HEK293 (cell line): ENCODE measurements at regions not wholly inside any gene's neighbourhood (a gene's known extent, or its start where the extent isn't known, plus 50 kb on each side); places are given as distances from the start of the nearest gene placed in this dataset.

Experiments used
- CTCF ChIA-PET: fragments of 350-600 bp; formaldehyde crosslinking; extraction: SDS; loops from one replicate; lab custom pipeline; 2021; ENCODE audit warnings: antibody characterized with exemption; lab: Yijun Ruan, JAX
- POLR2A ChIA-PET: fragments of 300-600 bp; formaldehyde crosslinking; extraction: SDS; loops from one replicate; lab custom pipeline; 2020; ENCODE audit warnings: antibody characterized with exemption, inconsistent platforms; lab: Yijun Ruan, JAX
- H3K27ac ChIP-seq: fragments of 200-500 bp; sonication (Bioruptor generic); 2 replicates; pipeline ENCODE4 v1.5.1; 2014; ENCODE audit warnings: low read depth, low read length, control low read depth, inconsistent platforms; ENCODE audit errors: extremely low read depth
- H3K36me3 ChIP-seq, 2 experiments: fragments of 200-500 bp in 1 of 2; sonication (Bioruptor generic) in 1 of 2; 1 replicate in 1 of 2; 2 replicates in 1 of 2; pipeline ENCODE4 v1.5.1; 2014 to 2017; ENCODE audit warnings: inconsistent platforms in 2 of 2, low read length in 2 of 2; ENCODE audit not compliant: control insufficient read depth in 2 of 2, insufficient read depth in 1 of 2
- H3K4me1 ChIP-seq: fragments of 200-500 bp; sonication (Bioruptor generic); 2 replicates; pipeline ENCODE4 v1.5.1; 2014; ENCODE audit warnings: mild to moderate bottlenecking, low read length, inconsistent platforms; ENCODE audit not compliant: control insufficient read depth, insufficient read depth
- H3K4me3 ChIP-seq: 2 replicates; pipeline ENCODE4 v1.5.1; 2011; ENCODE audit warnings: low read depth, mild to moderate bottlenecking, control low read depth, low read length, moderate library complexity
- H3K9me3 ChIP-seq: fragments of 200-500 bp; sonication (Bioruptor generic); 2 replicates; pipeline ENCODE4 v1.5.1; 2014; ENCODE audit warnings: low read depth, low read length, inconsistent platforms; ENCODE audit not compliant: control insufficient read depth, insufficient read depth
- GLI4 ChIP-seq: fragments of 450-650 bp; formaldehyde crosslinking; IDR thresholded peaks from 2 replicates; pipeline ENCODE4 v1.5.1; 2016; ENCODE audit warnings: missing biosample characterization, missing genetic modification characterization
- HOXC10 ChIP-seq: sonication (generic); formaldehyde crosslinking; IDR thresholded peaks from 2 replicates; pipeline ENCODE4 v1.8.1; 2023; ENCODE audit warnings: mild to moderate bottlenecking, missing genetic modification reagents
- KLF10 ChIP-seq: fragments of 450-650 bp; IDR thresholded peaks from 2 replicates; pipeline ENCODE4 v1.5.1; 2018; ENCODE audit warnings: missing biosample characterization, mild to moderate bottlenecking, missing genetic modification characterization
- TRIM28 ChIP-seq: IDR thresholded peaks from 2 replicates; pipeline ENCODE4 v1.6.1; 2011; ENCODE audit warnings: low read length, control low read depth, borderline replicate concordance
- TSHZ1 ChIP-seq: fragments of 450-650 bp; formaldehyde crosslinking; IDR thresholded peaks from 2 replicates; pipeline ENCODE4 v1.5.1; 2016; ENCODE audit warnings: missing biosample characterization, missing genetic modification characterization, borderline replicate concordance
- ZBTB11 ChIP-seq: fragments of 450-650 bp; formaldehyde crosslinking; conservative IDR thresholded peaks from 2 replicates; pipeline ENCODE4 v1.5.1; 2016; ENCODE audit warnings: low read depth, missing biosample characterization, missing genetic modification characterization
- ZNF132 ChIP-seq: fragments of 450-650 bp; formaldehyde crosslinking; IDR thresholded peaks from 2 replicates; pipeline ENCODE4 v1.5.1; 2017; ENCODE audit warnings: missing biosample characterization, missing genetic modification characterization, borderline replicate concordance
- ZNF202 ChIP-seq: fragments of 450-650 bp; formaldehyde crosslinking; IDR thresholded peaks from 2 replicates; pipeline ENCODE4 v1.5.1; 2016; ENCODE audit warnings: missing biosample characterization, missing genetic modification characterization, borderline replicate concordance
- ZNF248 ChIP-seq: fragments of 450-650 bp; formaldehyde crosslinking; IDR thresholded peaks from 2 replicates; pipeline ENCODE4 v1.5.1; 2017; ENCODE audit warnings: missing biosample characterization, missing genetic modification characterization
- ZNF292 ChIP-seq: fragments of 450-650 bp; formaldehyde crosslinking; IDR thresholded peaks from 2 replicates; pipeline ENCODE4 v1.5.1; 2016; ENCODE audit warnings: low read depth, missing biosample characterization, missing genetic modification characterization, borderline replicate concordance
- ZNF394 ChIP-seq: fragments of 450-650 bp; formaldehyde crosslinking; IDR thresholded peaks from 2 replicates; pipeline ENCODE4 v1.5.1; 2016; ENCODE audit warnings: missing biosample characterization, missing genetic modification characterization, mild to moderate bottlenecking, moderate library complexity, borderline replicate concordance
- ZNF416 ChIP-seq: fragments of 450-650 bp; formaldehyde crosslinking; IDR thresholded peaks from 2 replicates; pipeline ENCODE4 v1.5.1; 2016; ENCODE audit warnings: missing biosample characterization, missing genetic modification characterization
- ZNF423 ChIP-seq: fragments of 450-650 bp; formaldehyde crosslinking; IDR thresholded peaks from 2 replicates; pipeline ENCODE4 v1.5.1; 2016; ENCODE audit warnings: missing biosample characterization, missing genetic modification characterization
- ZNF513 ChIP-seq: fragments of 450-650 bp; IDR thresholded peaks from 2 replicates; pipeline ENCODE4 v1.5.1; 2018; ENCODE audit warnings: missing biosample characterization, missing genetic modification characterization
- ZNF548 ChIP-seq: fragments of 450-650 bp; formaldehyde crosslinking; IDR thresholded peaks from 2 replicates; pipeline ENCODE4 v1.5.1; 2016; ENCODE audit warnings: missing biosample characterization, missing genetic modification characterization
- ZNF555 ChIP-seq: fragments of 450-650 bp; formaldehyde crosslinking; conservative IDR thresholded peaks from 2 replicates; pipeline ENCODE4 v1.5.1; 2017; ENCODE audit warnings: missing biosample characterization, mild to moderate bottlenecking, missing genetic modification characterization, inconsistent platforms
- ZNF596 ChIP-seq: fragments of 450-650 bp; IDR thresholded peaks from 2 replicates; pipeline ENCODE4 v1.5.0; 2018; ENCODE audit warnings: missing biosample characterization, mild to moderate bottlenecking, missing genetic modification characterization, moderate library complexity
- ZNF600 ChIP-seq: fragments of 450-650 bp; formaldehyde crosslinking; IDR thresholded peaks from 2 replicates; pipeline ENCODE4 v1.5.1; 2016; ENCODE audit warnings: missing biosample characterization, missing genetic modification characterization
- ZNF621 ChIP-seq: fragments of 450-650 bp; formaldehyde crosslinking; IDR thresholded peaks from 2 replicates; pipeline ENCODE4 v1.5.1; 2017; ENCODE audit warnings: missing biosample characterization, missing genetic modification characterization
- ZNF677 ChIP-seq: fragments of 450-650 bp; IDR thresholded peaks from 2 replicates; pipeline ENCODE4 v1.5.0; 2018; ENCODE audit warnings: missing biosample characterization, mild to moderate bottlenecking, missing genetic modification characterization, moderate library complexity
- ZSCAN23 ChIP-seq: fragments of 450-650 bp; formaldehyde crosslinking; IDR thresholded peaks from 2 replicates; pipeline ENCODE4 v1.5.1; 2016; ENCODE audit warnings: missing biosample characterization, missing genetic modification characterization
- ZXDB ChIP-seq: fragments of 450-650 bp; formaldehyde crosslinking; IDR thresholded peaks from 2 replicates; pipeline ENCODE4 v1.5.1; 2016; ENCODE audit warnings: missing biosample characterization, missing genetic modification characterization
- TF ChIP-seq, protein P1 (sequence below): fragments of 450-650 bp; formaldehyde crosslinking; IDR thresholded peaks from 2 replicates; pipeline ENCODE4 v1.5.1; 2016; ENCODE audit warnings: missing biosample characterization, missing genetic modification characterization, borderline replicate concordance

DNA sequence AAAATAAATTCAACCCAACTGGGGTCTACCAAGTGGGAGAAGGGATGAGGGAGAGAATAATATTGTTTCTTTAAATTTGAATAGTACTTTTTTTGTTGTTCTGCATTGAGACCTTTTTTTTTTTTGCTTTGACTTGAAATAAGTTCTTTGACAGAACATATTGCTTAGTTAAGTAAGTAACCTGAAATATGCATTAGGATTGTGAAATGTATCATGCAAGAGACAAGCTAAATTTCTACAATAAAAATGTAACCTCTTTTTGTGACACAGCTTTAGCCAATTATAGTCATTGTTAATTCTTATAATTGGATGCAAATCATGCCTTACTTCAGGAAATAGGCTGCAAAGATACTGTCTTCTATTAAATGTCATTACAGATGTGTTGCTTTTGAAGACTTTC, 150.0 kb upstream of the GOT2 start:
- Histone ChIP-seq H3K4me1 (no peaks in the 10 kb centered on the region), H3K9me3 (no peaks in the 10 kb centered on the region), H3K4me3 (no peak overlapping the region), H3K27ac (no peak overlapping the region), H3K36me3 (no peaks in the 10 kb centered on the region)
- ChIA-PET POLR2A (no interaction called here), CTCF (no interaction called here)
- TF ChIP-seq ZNF416 (tag by site-specific recombination) (no peak), ZNF423 (no peak), ZNF600 (tag by site-specific recombination) (no peak), ZXDB (tag by site-specific recombination) (no peak), ZNF202 (tag by site-specific recombination) (no peak), ZNF677 (tag by site-specific recombination) (no peak), KLF10 (tag by site-specific recombination) (no peak), ZSCAN23 (tag by site-specific recombination) (no peak), ZNF548 (tag by site-specific recombination) (no peak), ZNF596 (tag by site-specific recombination) (no peak), ZNF621 (tag by site-specific recombination) (no peak), TRIM28 (no peak), HOXC10 (CRISPR knock-in tag) (no peak), ZNF394 (tag by site-specific recombination) (no peak), ZNF248 (tag by site-specific recombination) (no peak), ZNF513 (tag by site-specific recombination) (no peak), GLI4 (tag by site-specific recombination) (no peak), ZNF292 (tag by site-specific recombination) (no peak)

DNA sequence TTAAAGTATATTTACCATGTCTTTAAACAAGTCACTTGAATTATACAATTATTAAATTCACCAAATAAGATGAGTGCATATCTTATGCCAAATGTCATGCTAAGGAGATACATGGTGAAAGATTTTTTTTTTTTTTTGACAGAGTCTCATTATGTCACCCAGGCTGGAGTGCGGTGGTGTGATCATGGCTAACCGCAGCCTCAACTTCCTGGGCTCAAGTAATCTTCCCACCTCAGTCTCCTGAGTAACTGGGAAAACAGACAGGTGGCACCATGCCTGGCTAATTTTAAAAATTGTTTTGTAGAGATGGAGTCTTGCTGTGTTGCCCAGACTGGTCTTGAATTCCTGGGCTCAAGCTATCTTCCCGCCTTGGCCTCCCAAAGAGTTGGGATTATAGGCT, 149.0 kb upstream of the GOT2 start:
- CTCF ChIA-PET, result no interaction called here
- TF ChIP-seq ZBTB11 (tag by site-specific recombination), result no peak
- no peak for TF ChIP-seq TSHZ1
- TF ChIP-seq, protein P1, sequence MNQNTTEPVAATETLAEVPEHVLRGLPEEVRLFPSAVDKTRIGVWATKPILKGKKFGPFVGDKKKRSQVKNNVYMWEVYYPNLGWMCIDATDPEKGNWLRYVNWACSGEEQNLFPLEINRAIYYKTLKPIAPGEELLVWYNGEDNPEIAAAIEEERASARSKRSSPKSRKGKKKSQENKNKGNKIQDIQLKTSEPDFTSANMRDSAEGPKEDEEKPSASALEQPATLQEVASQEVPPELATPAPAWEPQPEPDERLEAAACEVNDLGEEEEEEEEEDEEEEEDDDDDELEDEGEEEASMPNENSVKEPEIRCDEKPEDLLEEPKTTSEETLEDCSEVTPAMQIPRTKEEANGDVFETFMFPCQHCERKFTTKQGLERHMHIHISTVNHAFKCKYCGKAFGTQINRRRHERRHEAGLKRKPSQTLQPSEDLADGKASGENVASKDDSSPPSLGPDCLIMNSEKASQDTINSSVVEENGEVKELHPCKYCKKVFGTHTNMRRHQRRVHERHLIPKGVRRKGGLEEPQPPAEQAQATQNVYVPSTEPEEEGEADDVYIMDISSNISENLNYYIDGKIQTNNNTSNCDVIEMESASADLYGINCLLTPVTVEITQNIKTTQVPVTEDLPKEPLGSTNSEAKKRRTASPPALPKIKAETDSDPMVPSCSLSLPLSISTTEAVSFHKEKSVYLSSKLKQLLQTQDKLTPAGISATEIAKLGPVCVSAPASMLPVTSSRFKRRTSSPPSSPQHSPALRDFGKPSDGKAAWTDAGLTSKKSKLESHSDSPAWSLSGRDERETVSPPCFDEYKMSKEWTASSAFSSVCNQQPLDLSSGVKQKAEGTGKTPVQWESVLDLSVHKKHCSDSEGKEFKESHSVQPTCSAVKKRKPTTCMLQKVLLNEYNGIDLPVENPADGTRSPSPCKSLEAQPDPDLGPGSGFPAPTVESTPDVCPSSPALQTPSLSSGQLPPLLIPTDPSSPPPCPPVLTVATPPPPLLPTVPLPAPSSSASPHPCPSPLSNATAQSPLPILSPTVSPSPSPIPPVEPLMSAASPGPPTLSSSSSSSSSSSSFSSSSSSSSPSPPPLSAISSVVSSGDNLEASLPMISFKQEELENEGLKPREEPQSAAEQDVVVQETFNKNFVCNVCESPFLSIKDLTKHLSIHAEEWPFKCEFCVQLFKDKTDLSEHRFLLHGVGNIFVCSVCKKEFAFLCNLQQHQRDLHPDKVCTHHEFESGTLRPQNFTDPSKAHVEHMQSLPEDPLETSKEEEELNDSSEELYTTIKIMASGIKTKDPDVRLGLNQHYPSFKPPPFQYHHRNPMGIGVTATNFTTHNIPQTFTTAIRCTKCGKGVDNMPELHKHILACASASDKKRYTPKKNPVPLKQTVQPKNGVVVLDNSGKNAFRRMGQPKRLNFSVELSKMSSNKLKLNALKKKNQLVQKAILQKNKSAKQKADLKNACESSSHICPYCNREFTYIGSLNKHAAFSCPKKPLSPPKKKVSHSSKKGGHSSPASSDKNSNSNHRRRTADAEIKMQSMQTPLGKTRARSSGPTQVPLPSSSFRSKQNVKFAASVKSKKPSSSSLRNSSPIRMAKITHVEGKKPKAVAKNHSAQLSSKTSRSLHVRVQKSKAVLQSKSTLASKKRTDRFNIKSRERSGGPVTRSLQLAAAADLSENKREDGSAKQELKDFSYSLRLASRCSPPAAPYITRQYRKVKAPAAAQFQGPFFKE (tag by site-specific recombination), result no peak
- TF ChIP-seq ZNF132 (tag by site-specific recombination), result no peak
- no peak for TF ChIP-seq ZNF555 (tag by site-specific recombination)
- TF ChIP-seq TRIM28, result no peak

More for the DNA sequence above, 149.0 kb upstream of the GOT2 start:
- Histone ChIP-seq H3K4me3 (no peak overlapping the region), H3K36me3 (no peaks in the 10 kb centered on the region), H3K4me1 (no peaks in the 10 kb centered on the region), H3K9me3 (no peaks in the 10 kb centered on the region), H3K27ac (no peak overlapping the region)
- POLR2A ChIA-PET, result no interaction called here
